NCI-H1694 treated with DMSO at 0.1 percent for 48 hours (cell line): ENCODE measurements at regions not wholly inside any gene's neighbourhood (a gene's known extent, or its start where the extent isn't known, plus 50 kb on each side); places are given as distances from the start of the nearest gene placed in this dataset.

ENCODE experiments used
- DNase-seq: peaks from one replicate; lab custom pipeline; 2025; lab: John Stamatoyannopoulos, UW

DNA sequence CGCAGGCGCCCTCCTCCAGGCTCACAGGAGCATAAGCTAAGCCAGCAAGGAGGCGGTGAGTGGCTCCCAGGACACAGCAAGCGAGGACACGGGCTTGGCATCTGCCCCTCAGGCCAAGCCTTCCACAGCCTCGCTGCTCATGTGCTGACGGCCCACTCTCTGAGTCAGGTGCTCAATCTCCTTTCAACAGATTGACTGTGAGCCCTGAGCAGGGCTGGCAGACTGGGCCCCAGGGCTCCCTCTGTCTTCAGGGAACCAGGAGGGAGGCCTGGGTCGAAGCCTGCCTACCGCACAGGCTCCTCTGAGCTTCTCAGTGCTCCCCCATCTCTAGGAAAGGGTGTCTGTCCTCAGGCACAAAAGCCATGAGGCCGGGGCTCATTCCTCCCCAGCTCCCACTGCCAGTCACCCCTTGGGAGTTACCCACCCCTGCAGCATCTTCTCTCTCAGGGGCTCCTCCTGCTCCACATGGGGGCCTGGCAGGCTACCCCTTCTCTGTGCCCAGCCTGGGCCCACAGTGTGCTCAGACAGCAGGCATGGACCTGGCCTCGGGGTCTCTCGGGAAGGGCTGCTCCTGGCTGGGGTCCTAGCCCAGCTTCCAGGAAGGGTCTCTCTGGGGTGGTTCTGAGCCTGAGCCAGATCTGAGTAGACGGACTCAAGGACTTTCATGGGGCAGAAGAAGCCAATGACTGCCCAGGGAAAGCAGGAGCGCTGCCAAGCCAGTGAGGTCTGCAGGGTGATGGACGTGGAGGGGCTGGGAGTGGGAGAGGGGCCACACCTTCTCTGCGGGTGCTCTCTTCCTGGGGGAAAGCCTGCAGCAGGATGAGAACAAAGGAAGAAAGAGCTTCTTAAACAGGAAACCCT is 138.0 kb upstream of the GPC1 start:
- DNase-seq, result no peak

GRCh38 chr2:240298117-240298790 is 137.2 kb upstream of the GPC1 start:
- no peak for DNase-seq

DNA sequence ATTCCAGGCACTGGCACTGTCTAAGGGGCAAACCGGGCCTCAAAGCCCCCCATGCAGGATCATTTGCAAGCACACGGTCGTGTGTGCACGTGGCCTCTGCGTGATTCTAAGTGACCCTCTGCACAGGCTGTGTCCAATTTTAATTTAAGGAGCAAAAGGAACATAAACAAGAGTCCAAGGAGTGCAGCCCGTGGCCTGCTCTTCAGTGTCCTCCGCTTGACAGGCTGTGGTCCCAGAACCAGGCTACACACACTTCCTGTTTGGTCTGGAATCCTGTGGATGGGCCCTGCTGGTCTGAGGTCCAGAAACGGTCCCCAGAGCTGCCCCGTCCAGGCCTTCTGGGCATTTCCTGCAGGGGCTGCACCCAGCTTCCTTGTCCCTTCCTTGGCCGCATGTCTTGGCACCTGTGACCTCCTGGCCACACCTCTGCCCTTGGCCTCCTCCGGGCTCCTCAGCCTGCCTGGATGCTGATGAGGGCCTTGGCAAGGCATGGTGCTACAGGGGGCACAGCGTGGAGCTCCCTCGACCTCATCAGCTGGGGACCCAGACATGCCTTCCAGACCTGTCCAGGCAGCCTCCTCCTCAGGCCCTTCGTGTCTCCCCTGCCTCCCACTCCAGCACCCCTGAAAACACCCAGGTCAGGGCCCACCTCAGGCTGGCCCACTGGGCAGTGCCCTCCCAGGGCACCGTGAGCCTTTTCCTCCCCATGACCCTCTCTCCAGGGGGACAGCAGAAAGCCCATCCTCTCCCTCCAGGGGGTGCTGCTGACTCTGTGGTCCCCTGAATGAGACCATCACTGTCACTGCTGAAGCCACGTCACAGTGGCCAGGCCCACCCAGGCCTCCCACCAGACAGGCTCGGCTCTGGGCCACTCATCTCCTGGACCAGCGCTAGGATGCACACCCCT is 136.4 kb upstream of the GPC1 start:
- no peak for DNase-seq

- no peak for DNase-seq
Measured at GRCh38 chr2:240299710-240300068, 135.8 kb upstream of the GPC1 start.

- no peak for DNase-seq
Measured at GRCh38 chr2:240300261-240300821, 135.1 kb upstream of the GPC1 start.

DNA sequence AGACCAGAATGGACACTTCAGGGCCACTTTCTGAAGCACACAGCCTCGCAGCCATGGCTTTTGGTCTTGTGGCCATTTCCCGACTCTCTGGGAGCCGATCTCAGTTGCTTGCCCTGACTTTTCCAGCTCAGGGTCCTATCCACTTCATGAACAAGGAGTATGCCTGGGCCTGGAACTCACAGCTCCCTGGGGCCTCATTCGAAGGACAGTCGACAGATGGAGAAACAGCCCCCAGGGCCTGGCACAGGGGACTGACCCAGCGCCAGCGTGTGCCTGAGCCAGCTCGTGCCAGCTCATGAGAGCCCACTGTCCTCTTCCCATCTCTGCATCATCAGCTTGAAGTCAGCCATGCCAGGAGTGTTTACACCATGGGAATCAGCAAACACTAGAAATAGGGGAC is 134.6 kb upstream of the GPC1 start:
- DNase-seq, result no peak

GRCh38 chr2:240301256-240301795 is 134.1 kb upstream of the GPC1 start:
- no peak for DNase-seq

DNA sequence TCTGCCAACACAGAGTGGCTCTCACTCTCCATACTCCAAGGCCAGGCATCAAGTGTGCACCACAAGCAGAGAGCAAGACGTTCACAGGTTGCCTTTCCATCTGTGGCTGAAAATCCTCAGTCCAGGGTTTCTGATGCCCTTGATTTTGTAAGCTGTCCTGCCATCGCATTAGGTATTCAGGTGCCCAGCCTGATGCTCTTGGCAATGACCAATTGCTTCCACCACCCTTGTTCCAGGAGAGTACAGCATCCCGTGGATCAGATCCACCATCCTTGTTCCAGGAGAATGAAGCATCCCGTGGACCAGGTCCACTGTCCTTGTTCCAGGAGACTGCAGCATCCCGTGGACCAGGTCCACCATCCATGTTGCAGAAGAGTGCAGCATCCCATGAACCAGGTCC is 133.4 kb upstream of the GPC1 start:
- no peak for DNase-seq

- DNase-seq, result no peak
Measured at GRCh38 chr2:240302933-240303595, 132.4 kb upstream of the GPC1 start.

GRCh38 chr2:240303896-240304745 is 131.3 kb upstream of the GPC1 start:
- no peak for DNase-seq

GRCh38 chr2:240304746-240305161 is 130.7 kb upstream of the GPC1 start:
- no peak for DNase-seq

DNA sequence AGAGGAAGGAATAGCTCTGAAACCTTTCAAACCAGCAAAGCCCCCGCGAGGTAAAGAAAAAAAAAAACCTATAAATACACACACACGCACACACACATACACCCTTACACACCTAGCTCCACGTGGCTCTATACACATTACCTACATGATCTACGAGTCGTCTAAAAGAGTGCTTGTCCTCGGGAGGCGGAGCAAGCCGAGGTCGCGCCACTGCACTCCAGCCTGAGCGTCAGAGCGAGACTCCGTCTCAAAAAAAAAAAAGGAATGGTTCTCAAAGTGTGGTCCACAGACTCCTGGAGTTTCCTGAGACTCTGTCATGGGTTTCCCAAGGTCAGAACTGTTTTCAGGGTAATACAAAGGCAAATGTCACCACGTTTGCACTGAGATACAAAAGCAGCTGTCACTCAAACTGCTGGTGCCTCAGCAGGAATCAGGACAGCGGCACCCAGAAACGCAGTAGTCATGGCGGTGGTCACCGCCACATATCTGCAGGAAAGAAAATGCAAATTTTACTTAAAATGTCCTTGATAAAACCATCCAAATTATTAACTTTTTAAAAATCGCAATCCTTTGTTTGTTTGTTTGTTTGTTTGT is 130.0 kb upstream of the GPC1 start:
- no peak for DNase-seq

DNA sequence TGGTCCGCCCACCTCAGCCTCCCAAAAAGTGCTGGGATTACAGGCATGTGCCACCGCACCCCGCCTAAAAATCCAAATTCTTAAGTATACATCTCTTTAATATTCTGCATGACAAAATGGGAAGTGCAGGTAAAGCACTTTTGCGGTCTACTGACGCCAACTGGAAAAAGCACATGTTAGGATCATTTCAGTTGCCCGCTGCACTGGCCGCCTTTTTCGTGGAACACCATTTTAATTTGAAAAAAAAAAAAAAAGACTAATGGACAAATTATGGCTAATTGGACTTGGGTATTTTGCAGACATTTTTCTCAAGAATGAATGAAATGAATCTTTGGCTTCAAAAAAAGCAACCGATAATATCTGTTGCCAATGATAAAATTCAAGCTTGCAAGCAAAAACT is 129.3 kb upstream of the GPC1 start:
- no peak for DNase-seq

DNA sequence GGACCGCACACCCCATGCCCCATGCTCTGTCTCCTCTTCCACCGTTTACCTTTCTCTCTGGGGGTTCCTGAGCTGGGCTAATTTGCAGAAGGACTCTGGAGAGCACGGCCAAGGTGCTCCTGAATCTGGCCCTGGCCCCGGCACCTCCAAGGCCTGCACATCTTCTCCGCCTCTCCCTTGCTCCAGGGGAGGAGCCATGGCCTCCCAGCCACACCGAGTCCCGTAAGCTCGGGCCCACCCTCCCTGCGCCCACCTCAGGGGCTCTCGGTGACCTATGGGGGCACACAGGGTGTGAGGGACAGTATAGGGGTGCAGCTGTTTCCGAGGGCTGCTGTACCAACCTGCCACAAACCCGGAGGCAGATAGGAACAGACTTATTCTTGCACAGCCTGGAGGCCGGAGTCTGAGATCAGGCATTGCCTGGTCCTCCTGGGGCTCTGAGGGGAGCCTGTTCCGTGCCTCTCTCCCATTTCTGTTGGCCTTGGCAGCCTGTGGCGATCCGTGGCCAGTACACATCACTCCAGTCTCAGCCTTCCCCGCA is 127.3 kb upstream of the GPC1 start:
- DNase-seq, result no peak

DNA sequence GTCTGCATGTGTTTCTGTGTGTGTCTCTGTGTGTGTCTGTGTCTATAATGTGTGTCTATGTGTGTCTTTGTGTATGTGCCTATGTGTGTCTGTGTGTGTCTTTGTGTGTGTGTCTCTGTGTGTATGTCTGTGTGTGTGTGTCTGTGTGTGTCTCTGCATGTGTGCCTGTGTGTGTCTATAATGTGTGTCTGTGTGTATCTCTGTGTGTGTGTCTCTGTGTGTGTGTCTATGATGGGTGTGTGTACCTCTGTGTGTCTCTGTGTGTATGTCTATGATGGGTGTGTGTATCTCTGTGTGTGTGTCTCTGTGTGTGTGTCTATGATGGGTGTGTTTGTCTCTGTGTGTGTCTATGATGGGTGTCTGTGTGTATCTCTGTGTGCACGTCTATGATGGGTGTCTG is 126.2 kb upstream of the GPC1 start:
- no peak for DNase-seq

GRCh38 chr2:240310201-240310600 is 125.3 kb upstream of the GPC1 start:
- no peak for DNase-seq

GRCh38 chr2:240310645-240311044 is 124.8 kb upstream of the GPC1 start:
- no peak for DNase-seq

- DNase-seq, result no peak
Measured at GRCh38 chr2:240311821-240312220, 123.6 kb upstream of the GPC1 start.

DNA sequence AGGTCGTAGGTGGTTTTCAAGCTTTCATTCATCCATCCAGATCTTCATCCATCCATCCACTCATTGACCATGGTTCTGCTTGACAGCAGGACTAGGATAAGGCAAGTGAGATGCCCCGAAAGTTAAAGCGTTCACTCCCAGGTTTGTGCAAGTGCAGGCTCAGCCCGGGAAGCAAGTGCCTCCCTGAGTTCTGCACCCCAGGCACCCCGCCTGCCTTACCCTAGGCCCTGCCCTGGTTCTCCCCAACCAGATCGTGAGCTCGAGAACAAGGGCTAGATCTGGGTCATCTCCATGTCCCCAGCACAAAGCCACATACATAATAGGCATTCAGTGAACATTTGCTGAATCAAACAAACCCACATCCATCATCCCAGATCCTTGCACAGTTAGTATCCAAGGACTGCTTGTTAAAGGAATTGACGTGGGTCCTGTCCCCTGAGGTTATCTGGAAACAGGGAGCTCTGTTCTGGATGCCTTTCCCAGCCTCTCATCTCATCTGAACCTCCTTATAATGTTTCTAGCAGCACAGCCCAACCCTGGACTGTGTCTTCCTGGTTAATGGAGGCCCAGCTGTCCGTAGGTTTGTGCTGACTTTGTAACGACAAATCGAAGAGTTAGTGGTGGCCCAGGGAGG is 116.1 kb upstream of the GPC1 start:
- no peak for DNase-seq
